ENCODE measurements at regions not wholly inside any gene's neighbourhood (a gene's known extent, or its start where the extent isn't known, plus 50 kb on each side); places are given as distances from the start of the nearest gene placed in this dataset.

- CTCF ChIA-PET = no interaction called here
- DNase-seq (ENCODE audit: extremely low spot score) = no peak
- TF ChIP-seq CTCF (IDR thresholded peaks at IDR 0.05; ENCODE audit: control extremely low read depth, extremely low read depth, low read depth, missing control alignments) = no peak
- POLR2A ChIA-PET = no interaction called here
Observed at GRCh38 chr10:8581521-8582225, 527.2 kb downstream of the GATA3 start.

- ChIA-PET POLR2A (no interaction called here), CTCF (no interaction called here)
- no peak for TF ChIP-seq CTCF (IDR thresholded peaks at IDR 0.05; ENCODE audit: control extremely low read depth, extremely low read depth, low read depth, missing control alignments)
Observed at GRCh38 chr10:8583096-8583495, 528.6 kb downstream of the GATA3 start.

GRCh38 chr10:8584666-8585065, 530.2 kb downstream of the GATA3 start:
- DNase-seq (ENCODE audit: extremely low spot score) = no peak
- POLR2A ChIA-PET = no interaction called here
- no peak for TF ChIP-seq CTCF (IDR thresholded peaks at IDR 0.05; ENCODE audit: control extremely low read depth, extremely low read depth, low read depth, missing control alignments)
- CTCF ChIA-PET = no interaction called here

More at GRCh38 chr10:8583096-8583495, 528.6 kb downstream of the GATA3 start:
- no peak for DNase-seq (ENCODE audit: extremely low spot score)

GRCh38 chr10:8586504-8586903, 532.0 kb downstream of the GATA3 start:
- ChIA-PET CTCF (no interaction called here), POLR2A (no interaction called here)
- TF ChIP-seq CTCF (IDR thresholded peaks at IDR 0.05; ENCODE audit: control extremely low read depth, extremely low read depth, low read depth, missing control alignments) = no peak
- DNase-seq (ENCODE audit: extremely low spot score) = no peak

- CTCF ChIA-PET = no interaction called here
- POLR2A ChIA-PET = no interaction called here
- DNase-seq (ENCODE audit: extremely low spot score) = no peak
- TF ChIP-seq CTCF (IDR thresholded peaks at IDR 0.05; ENCODE audit: control extremely low read depth, extremely low read depth, low read depth, missing control alignments) = no peak
Observed at GRCh38 chr10:8588135-8588534, 533.6 kb downstream of the GATA3 start.

- no peak for DNase-seq (ENCODE audit: extremely low spot score)
- CTCF ChIA-PET = no interaction called here
- POLR2A ChIA-PET = no interaction called here
- TF ChIP-seq CTCF (IDR thresholded peaks at IDR 0.05; ENCODE audit: control extremely low read depth, extremely low read depth, low read depth, missing control alignments) = no peak
Observed at GRCh38 chr10:8590518-8590917, 536.0 kb downstream of the GATA3 start.
